SK-N-SH (cell line): ENCODE measurements at regions not wholly inside any gene's neighbourhood (a gene's known extent, or its start where the extent isn't known, plus 50 kb on each side); places are given as distances from the start of the nearest gene placed in this dataset.
"Not testable (repeated sequence)": the region's sequence is repeated elsewhere in the genome, so short reads cannot be mapped to it uniquely, and the experiment has no call there.

Experiments used
- CTCF ChIA-PET: fragments of 300-600, 350-600 bp; formaldehyde crosslinking; extraction: SDS; loops from one replicate; lab custom pipeline; 2021; lab: Yijun Ruan, JAX
- POLR2A ChIA-PET: fragments of 350-600 bp; sonication (Branson Sonifier 250); formaldehyde crosslinking; extraction: SDS; loops from one replicate; lab custom pipeline; 2020; ENCODE audit warnings: antibody characterized with exemption, inconsistent platforms; lab: Yijun Ruan, JAX
- DNase-seq: peaks from one replicate; pipeline ENCODE4 v3.0.0; 2012
- H2AFZ ChIP-seq: fragments of 200-600 bp; sonication (generic); 2 replicates; pipeline ENCODE4 v1.8.1; 2016; ENCODE audit warnings: antibody characterized with exemption, mild to moderate bottlenecking, low read depth
- H3F3A ChIP-seq: fragments of 200-600 bp; sonication (generic); replicated peaks from 2 replicates; pipeline ENCODE3; 2016; ENCODE audit warnings: antibody characterized with exemption, mild to moderate bottlenecking; ENCODE audit not compliant: insufficient read depth
- H3K27ac ChIP-seq, 2 experiments: fragments of 200-500 bp in 1 of 2; fragments of 200-600 bp in 1 of 2; sonication (Bioruptor generic) in 1 of 2; sonication (generic), shearing (Covaris generic) in 1 of 2; 2 replicates each; pipeline versions ENCODE4 v1.5.1 to v1.6.1; 2014 to 2016; ENCODE audit warnings: low read depth in 2 of 2, inconsistent platforms in 1 of 2, low read length in 1 of 2, mild to moderate bottlenecking in 1 of 2, mixed read lengths in 1 of 2
- H3K27me3 ChIP-seq: fragments of 200-600 bp; sonication (generic), shearing (Covaris generic); 2 replicates; pipeline ENCODE4 v1.6.1; 2016; ENCODE audit warnings: mixed run types; ENCODE audit not compliant: insufficient read depth
- H3K36me3 ChIP-seq, 2 experiments: fragments of 200-500 bp in 1 of 2; fragments of 200-600 bp in 1 of 2; sonication (Bioruptor generic) in 1 of 2; sonication (generic) in 1 of 2; replicated peaks in 1 of 2; 2 replicates each; pipeline versions ENCODE3 to v1.5.1; 2014 to 2016; ENCODE audit warnings: low read length in 1 of 2, mild to moderate bottlenecking in 1 of 2; ENCODE audit not compliant: insufficient read depth in 2 of 2, control insufficient read depth in 1 of 2
- H3K4me1 ChIP-seq, 2 experiments: fragments of 200-500 bp in 1 of 2; fragments of 200-600 bp in 1 of 2; sonication (Bioruptor generic) in 1 of 2; sonication (generic), shearing (Covaris generic) in 1 of 2; 2 replicates each; pipeline versions ENCODE4 v1.5.1 to v1.6.1; 2014 to 2016; ENCODE audit warnings: low read depth in 1 of 2, low read length in 1 of 2, mixed run types in 1 of 2; ENCODE audit not compliant: insufficient read depth in 2 of 2, control insufficient read depth in 1 of 2
- H3K4me2 ChIP-seq: fragments of 200-600 bp; sonication (generic), shearing (Covaris generic); 2 replicates; pipeline ENCODE4 v1.6.1; 2017; ENCODE audit warnings: mixed run types
- H3K4me3 ChIP-seq, 2 experiments: fragments of 200-500 bp in 1 of 2; fragments of 200-600 bp in 1 of 2; sonication (Bioruptor generic) in 1 of 2; sonication (generic), shearing (Covaris generic) in 1 of 2; 2 replicates each; pipeline versions ENCODE4 v1.5.1 to v1.8.1; 2014 to 2016; ENCODE audit warnings: low read depth in 2 of 2, inconsistent platforms in 1 of 2, low read length in 1 of 2, mild to moderate bottlenecking in 1 of 2, mixed read lengths in 1 of 2, moderate library complexity in 1 of 2
- H3K79me2 ChIP-seq: fragments of 200-600 bp; sonication (generic); 2 replicates; pipeline ENCODE4 v1.8.1; 2017; ENCODE audit warnings: mild to moderate bottlenecking; ENCODE audit not compliant: insufficient read depth
- H3K9ac ChIP-seq: fragments of 200-600 bp; sonication (generic); 2 replicates; pipeline ENCODE4 v1.6.1; 2017; ENCODE audit warnings: mixed run types
- H3K9me2 ChIP-seq: fragments of 200-600 bp; sonication (generic); 2 replicates; pipeline ENCODE4 v1.6.1; 2017; ENCODE audit warnings: mixed run types
- H3K9me3 ChIP-seq: fragments of 200-600 bp; sonication (generic); 2 replicates; pipeline ENCODE4 v1.6.1; 2017; ENCODE audit warnings: mixed run types, mild to moderate bottlenecking, moderate library complexity
- H4K20me1 ChIP-seq: fragments of 200-600 bp; sonication (generic); 2 replicates; pipeline ENCODE4 v1.6.1; 2017; ENCODE audit warnings: mild to moderate bottlenecking, mixed run types; ENCODE audit not compliant: insufficient read depth
- EZH2phosphoT487 ChIP-seq: fragments of 200-600 bp; sonication (generic); IDR thresholded peaks from 2 replicates; pipeline ENCODE4 v1.6.1; 2017; ENCODE audit warnings: low read depth, mixed run types, mild to moderate bottlenecking, antibody characterized with exemption, moderate library complexity, borderline replicate concordance
- FOXJ3 ChIP-seq: sonication (generic); formaldehyde crosslinking; IDR thresholded peaks from 2 replicates; pipeline ENCODE4 v1.5.1; 2020; ENCODE audit warnings: mild to moderate bottlenecking, missing genetic modification reagents
- FOXM1 ChIP-seq: IDR thresholded peaks from 2 replicates; pipeline ENCODE4 v1.4.0; 2012; ENCODE audit warnings: low read depth, mild to moderate bottlenecking
- GABPA ChIP-seq: IDR thresholded peaks from 2 replicates; pipeline ENCODE4 v1.4.0; 2012; ENCODE audit warnings: low read depth, mild to moderate bottlenecking
- JUND ChIP-seq: IDR thresholded peaks from 2 replicates; pipeline ENCODE4 v1.4.0; 2012
- MAX ChIP-seq: IDR thresholded peaks from 2 replicates; pipeline ENCODE4 v1.4.0; 2012; ENCODE audit warnings: low read depth
- MXI1 ChIP-seq: IDR thresholded peaks from 2 replicates; pipeline ENCODE4 v1.6.1; 2012; ENCODE audit warnings: mild to moderate bottlenecking, low read depth, low read length, improper control_type of control experiment
- PBX3 ChIP-seq: IDR thresholded peaks from 2 replicates; pipeline ENCODE4; 2012
- REST ChIP-seq: IDR thresholded peaks from 2 replicates; pipeline ENCODE4 v1.6.1; 2012; ENCODE audit warnings: mild to moderate bottlenecking, low read depth, low read length, moderate library complexity
- SIN3A ChIP-seq: IDR thresholded peaks from 2 replicates; pipeline ENCODE4 v1.6.1; 2012; ENCODE audit warnings: low read depth, mild to moderate bottlenecking, low read length, moderate library complexity, borderline replicate concordance
- SMC3 ChIP-seq: IDR thresholded peaks from 2 replicates; pipeline ENCODE4 v1.6.1; 2012; ENCODE audit warnings: low read depth, low read length, improper control_type of control experiment
- TCF12 ChIP-seq: IDR thresholded peaks from 2 replicates; pipeline ENCODE4 v1.4.0; 2012
- TEAD4 ChIP-seq: IDR thresholded peaks from 2 replicates; pipeline ENCODE4 v1.4.0; 2012; ENCODE audit warnings: mild to moderate bottlenecking, borderline replicate concordance; ENCODE audit not compliant: insufficient read depth
- YY1 ChIP-seq: IDR thresholded peaks from 2 replicates; pipeline ENCODE4 v1.4.0; 2012; ENCODE audit warnings: low read depth, mild to moderate bottlenecking
- ZBTB33 ChIP-seq: IDR thresholded peaks from 2 replicates; pipeline ENCODE4 v1.4.0; 2012; ENCODE audit warnings: low read depth, borderline replicate concordance
- WGBS: methylation state at CpG from one replicate; pipeline ENCODE4 v1.1.6; 2017; ENCODE audit warnings: low lambda C conversion rate; 5-methylcytosine and 5-hydroxymethylcytosine counted together

GRCh38 chrX:23458957-23459356 lies 124.3 kb downstream of the PTCHD1 start:
- POLR2A ChIA-PET, H3K4me1 ChIP-seq: not testable (repeated sequence)
- WGBS = 36% methylated on average over 9 of the region's 13 CpGs

GRCh38 chrX:23465105-23465791 lies 130.6 kb downstream of the PTCHD1 start:
- ChIA-PET POLR2A (no interaction called here), CTCF (no interaction called here)
- WGBS = 7% methylated on average over 3 of the region's 3 CpGs
- Histone ChIP-seq H3K9me3 (no peaks in the 10 kb centered on the region), H3K79me2 (no peaks in the 10 kb centered on the region), H3K27me3 (no peaks in the 10 kb centered on the region), H3K4me1 (no peaks in the 10 kb centered on the region), H3K4me3 (no peak overlapping the region), H3K36me3 (no peaks in the 10 kb centered on the region), H3K9ac (no peak overlapping the region), H2AFZ (no peak overlapping the region), H3K9me2 (no peaks in the 10 kb centered on the region), H4K20me1 (no peaks in the 10 kb centered on the region), H3K27ac (no peak overlapping the region), H3K4me2 (no peak overlapping the region), H3F3A (no peaks in the 10 kb centered on the region)
- DNase-seq = no peak
- TF ChIP-seq SMC3 (no peak), PBX3 (no peak), MXI1 (no peak), YY1 (no peak), MAX (no peak), ZBTB33 (no peak), REST (no peak), EZH2phosphoT487 (no peak), TEAD4 (no peak), JUND (no peak), GABPA (no peak), FOXJ3 (CRISPR knock-in tag) (no peak), SIN3A (no peak), TCF12 (no peak), FOXM1 (no peak)

More at GRCh38 chrX:23458957-23459356, 124.3 kb downstream of the PTCHD1 start:
- H3K79me2 ChIP-seq, H3F3A ChIP-seq, H3K9me3 ChIP-seq, H3K27ac ChIP-seq, DNase-seq, H3K27me3 ChIP-seq, H3K9me2 ChIP-seq, H3K4me2 ChIP-seq, H3K36me3 ChIP-seq, H4K20me1 ChIP-seq, H2AFZ ChIP-seq, H3K4me3 ChIP-seq, H3K9ac ChIP-seq, CTCF ChIA-PET: not testable (repeated sequence)
